Activated CD8-positive, alpha-beta memory T cell treated with anti-CD3 and anti-CD28 coated beads for 4 hours (primary cell): ENCODE measurements at regions not wholly inside any gene's neighbourhood (a gene's known extent, or its start where the extent isn't known, plus 50 kb on each side); places are given as distances from the start of the nearest gene placed in this dataset.
"Not testable (repeated sequence)": the region's sequence is repeated elsewhere in the genome, so short reads cannot be mapped to it uniquely, and the experiment has no call there.

Experiments
- DNase-seq, 2 donors: peaks; one replicate each; pipeline ENCODE4 v3.0.0-alpha.2; 2020; ENCODE audit warnings: low read depth in 2 of 2

DNA sequence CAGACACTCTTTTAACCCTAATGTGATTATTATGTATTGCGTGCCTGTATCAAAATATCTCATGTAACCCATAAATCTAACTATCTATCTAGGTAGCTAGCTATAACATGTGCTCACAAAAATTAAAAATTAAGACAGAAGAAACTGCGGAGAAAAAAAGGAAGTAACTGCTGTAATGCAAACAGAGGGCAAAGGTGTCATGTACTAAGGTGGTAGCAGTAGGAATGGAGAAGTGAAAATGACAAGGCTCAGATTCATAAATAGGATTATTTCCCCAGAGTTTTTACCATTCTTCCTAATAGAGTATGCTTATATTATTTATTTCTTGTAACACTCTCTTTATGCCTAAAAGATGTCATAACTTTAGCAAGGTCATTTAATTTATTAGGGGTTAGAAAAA, 1527.5 kb upstream of the C9orf72 start:
- DNase-seq = no peak

DNA sequence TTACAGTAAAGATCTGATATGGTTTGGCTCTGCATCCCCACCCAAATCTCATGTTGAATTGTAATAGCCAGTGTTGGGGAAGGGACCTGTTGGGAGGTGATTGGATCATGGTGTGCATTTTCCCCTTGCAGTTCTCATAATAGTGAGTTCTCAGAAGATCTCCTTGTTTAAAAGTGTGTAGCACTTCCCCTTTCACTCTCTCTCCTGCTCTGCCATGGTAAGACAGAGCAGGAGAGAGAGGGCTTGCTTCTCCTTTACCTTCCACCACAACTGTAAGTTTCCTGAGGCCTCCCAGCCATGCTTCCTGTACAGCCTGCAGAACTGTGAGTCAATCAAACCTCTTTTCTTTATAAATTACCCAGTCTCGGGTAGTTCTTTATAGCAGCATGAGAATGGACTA, 1530.9 kb upstream of the C9orf72 start:
- DNase-seq = not testable (repeated sequence)

DNA sequence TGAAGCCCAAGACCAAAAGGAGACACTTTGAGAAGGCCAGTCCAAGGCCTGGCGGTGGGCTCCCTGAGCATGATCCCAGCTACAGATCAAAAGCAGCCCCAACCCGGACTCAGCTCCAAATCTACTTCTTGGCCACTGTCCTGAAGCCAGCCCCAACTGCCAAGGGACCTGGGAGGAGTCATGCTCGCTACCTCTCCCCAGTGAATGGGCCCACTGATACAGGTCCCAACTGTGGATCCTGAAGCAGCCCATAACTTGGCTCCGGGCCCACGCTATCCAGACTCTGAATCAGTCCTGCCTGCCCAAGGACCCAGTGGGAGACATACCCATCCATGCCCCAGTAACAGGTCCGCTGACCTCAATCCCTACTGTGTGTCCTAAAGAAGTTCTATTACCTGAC, 1545.3 kb upstream of the C9orf72 start:
- DNase-seq = no peak

DNA sequence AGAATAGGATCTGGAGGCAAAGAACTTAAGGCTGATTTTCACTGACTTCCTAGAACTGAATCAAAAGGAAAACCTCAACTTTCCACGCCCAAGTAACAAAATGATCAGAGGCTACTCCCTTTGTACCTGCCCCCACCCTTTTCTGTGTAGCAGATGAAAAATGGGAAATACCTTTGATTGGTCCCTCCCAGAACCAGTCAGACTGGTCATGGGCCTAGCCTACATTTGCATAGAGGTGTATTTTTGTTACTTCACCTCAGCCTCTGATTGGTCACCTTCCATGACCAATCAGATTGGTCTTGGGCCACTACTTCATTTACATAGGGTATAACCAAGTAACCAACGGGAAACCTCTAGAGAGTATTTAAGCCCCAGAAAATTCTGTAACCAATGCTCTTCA, 1553.5 kb upstream of the C9orf72 start:
- DNase-seq = no peak

DNA sequence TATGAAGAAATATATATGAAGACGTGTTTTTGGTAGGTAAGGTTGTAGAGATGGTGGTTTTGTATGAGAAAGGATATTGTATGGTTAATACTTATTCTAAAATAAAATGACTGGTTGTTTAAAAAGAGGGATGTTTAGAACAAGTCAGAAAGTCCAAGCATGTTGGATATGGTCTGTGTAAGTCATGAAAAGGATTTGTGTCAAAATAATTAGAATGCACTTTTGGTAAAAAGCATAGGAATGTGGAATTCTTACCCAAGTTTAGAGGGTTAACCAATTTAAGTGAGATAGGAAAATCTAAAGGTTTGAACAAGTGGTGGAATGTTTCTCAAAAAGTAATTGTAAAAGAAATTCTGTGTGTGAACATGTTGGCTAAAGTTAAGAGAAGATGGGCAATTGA, 1556.5 kb upstream of the C9orf72 start:
- no peak for DNase-seq

DNA sequence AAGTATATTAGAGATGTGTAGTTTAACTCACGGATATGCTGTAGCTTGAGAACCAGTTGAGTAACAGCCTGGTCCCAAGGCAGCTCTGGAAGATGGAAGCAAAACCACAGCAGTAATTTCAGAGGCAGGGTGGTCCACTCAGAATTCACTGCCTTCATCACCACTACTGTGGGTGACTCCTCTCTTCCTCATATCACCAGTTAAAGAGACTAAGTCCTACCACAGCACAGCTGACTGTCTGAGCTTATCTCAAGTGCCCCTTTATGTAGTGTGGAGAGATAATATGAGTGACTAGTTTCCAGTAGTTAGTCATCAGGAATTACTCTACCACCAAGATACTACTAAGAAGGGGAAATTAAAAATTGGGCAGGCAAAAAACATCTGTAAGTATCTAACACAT, 1571.2 kb upstream of the C9orf72 start:
- no peak for DNase-seq

DNA sequence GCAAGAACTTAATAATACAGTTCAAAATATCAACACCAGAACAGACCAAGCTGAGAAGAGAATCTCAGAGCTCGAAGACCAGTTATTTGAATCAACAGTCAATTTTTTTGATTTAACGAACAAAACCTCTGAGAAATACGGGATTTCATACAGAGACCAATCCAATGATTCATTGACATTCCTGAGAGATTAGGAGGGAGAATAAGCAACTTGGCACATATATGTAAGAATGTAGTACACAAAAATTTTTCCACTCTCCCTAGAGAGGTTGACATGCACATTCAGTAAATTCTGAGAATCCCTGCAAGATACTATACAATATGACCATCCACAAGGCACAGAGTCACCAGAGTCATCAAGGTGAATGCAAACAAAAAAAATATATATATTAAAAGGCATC, 1577.3 kb upstream of the C9orf72 start:
- no peak for DNase-seq

DNA sequence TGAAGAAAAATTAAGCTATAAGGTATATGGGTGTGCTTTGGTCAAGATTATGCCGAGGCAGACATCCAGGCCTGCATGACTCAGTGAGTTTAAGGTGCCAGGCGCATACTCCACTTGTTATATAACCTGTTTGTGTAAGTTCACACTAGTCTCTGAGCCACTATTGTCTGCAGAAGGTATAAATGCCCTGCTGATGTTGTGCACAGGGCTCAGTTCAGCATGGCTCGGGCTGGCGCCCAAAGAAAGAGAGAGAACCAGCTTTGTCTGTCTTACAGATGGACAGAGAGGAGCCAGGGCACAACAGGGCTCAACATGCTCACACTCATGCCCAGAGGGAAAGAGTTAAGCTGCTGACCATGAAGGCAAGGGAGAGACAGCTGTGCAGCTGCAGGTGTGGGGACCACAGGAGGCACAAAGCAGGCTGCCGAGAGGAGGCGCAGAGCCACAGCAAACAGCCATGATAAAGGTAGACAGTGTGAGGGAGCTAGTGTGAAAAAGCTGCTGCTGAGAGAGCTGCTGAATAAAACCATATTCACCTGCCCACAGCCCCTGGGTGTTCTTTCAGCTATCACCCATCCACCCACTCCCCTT, 1587.6 kb upstream of the C9orf72 start:
- no peak for DNase-seq

DNA sequence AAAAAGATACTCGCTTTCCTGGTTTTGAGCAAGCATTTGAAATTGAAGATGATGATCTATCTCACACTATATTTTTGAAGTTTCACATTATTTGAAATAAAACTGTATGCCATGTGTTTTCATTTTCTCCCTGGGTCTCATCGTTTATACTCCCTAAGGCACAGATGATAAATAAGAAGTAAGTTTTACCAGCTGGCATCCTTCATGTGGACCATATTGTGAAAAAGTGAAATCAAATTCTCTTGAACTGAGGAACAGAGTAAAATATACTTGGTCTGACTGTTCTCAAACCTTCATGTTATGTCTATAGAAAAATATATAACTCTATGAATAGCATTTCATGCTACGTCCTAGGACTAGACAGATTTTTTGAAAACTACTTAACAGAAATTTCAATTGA, 1600.9 kb upstream of the C9orf72 start:
- DNase-seq = no peak

DNA sequence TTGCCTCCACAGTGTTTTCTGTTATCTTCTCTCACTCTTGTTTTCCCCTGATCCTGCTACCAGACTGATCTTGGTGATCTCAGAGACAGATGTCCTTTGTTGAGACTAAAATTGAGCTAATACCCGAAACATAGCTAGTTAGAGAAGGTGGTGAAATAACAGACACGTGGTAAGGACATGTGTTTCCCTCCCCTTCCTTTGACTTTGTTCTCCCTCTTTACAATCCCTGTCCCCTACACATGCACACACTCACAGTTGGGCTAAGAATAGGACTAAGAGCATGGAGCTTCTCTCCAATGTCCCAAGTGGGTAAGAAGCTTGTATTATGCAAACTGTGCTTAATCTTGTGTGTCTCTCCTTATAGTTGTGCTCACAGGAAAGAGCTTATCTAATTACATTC, 1603.0 kb upstream of the C9orf72 start:
- DNase-seq = no peak

DNA sequence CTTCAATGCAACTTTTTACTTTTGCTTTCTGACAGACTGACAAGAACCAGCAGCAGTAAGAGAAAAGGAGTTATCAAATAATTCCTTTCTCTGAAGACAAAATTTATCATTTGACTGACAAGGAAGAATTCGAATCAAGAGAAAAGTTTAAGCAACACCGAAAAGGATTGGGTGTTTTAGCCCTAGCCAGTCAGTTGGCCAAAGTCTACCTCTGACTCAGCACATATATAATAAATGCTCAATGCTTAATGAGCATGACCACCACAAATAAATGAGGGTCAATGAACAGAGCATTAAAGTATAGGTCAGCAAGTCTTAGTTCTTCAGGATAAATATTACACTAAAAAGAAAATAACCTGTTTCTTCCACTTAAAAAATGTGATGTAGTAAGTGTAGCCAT, 1603.5 kb upstream of the C9orf72 start:
- DNase-seq = no peak

DNA sequence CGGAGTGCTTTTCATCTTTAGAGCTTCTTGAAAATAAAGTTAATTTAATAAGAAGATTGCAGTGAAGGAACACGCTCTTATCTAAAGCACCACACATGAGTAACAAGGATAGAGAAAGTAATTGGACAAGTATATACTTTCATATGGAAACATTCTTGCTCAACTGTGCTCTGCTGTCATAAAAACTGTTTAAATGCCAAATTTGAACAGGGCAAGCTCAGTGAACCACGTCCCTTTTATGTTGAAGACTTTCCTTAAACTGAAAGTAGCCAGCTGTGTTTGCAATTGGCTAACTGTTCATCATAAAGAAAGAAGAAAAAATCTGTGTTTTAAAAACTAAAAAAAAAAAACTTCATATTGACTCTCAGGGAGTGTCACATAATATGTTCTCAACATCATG, 1610.7 kb upstream of the C9orf72 start:
- DNase-seq = no peak

DNA sequence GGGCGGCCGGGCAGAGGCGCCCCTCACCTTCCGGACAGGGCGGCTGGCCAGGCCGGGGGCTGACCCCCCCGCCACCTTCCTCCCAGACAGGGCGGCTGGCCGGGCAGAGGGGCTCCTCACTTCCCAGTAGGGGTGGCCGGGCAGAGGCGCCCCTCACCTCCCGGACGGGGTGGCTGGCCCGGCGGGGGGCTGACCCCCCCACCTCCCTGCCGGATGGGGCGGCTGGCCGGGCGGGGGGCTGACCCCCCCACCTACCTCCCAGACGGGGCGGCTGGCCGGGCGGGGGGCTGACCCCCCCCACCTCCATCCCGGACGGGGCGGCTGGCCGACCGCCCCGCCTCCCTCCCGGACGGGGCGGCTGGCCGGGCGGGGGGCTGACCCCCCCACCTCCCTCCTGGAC, 1615.5 kb upstream of the C9orf72 start:
- DNase-seq = not testable (repeated sequence)

DNA sequence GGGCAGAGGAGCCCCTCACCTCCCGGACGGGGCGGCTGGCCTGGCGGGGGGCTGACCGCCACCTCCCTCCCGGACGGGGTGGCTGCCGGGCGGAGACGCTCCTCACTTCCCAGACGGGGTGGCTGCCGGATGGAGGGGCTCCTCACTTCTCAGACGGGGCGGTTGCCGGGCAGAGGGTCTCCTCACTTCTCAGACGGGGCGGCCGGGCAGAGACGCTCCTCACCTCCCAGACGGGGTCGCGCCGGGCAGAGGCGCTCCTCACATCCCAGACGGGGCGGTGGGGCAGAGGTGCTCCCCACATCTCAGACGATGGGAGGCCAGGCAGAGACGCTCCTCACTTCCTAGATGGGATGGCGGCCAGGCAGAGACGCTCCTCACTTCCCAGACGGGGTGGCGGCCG, 1615.9 kb upstream of the C9orf72 start:
- DNase-seq = not testable (repeated sequence)

DNA sequence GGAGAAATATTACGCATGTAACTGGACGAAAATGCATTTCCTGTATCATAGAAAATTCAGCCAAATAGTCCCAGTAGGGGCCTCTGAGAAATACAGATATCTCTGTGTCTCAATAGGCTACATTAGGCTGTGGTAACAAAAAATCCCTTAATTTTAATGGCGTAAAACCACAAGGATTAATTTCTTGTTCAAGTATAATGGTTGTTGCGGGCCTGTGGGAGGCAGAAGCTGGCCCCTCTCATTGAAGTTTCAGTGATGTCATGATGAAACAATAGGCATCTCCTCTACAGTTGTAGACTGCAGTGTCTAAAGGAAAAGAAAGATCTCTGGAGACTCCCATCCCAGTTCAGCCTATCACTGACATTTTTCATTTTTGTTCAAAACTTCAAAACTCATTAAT, 1625.6 kb upstream of the C9orf72 start:
- no peak for DNase-seq

DNA sequence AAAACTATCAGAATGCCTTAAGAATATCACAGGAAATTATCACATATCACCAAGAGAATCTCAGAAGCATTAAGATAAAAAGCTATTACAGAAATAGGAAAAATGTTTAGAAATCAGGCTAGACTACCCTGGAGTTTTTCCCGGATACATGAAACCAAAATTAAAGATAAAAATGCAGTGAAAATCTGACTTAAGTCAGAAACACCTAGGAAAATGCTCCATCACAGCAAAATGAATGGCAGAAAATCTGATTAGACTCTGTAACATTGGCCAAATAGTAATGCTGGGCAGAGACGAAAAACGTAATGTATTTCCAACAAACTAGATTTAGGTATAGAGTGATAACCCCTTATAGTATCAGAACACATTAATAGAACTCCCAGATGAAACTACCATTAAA, 1626.7 kb upstream of the C9orf72 start:
- no peak for DNase-seq

DNA sequence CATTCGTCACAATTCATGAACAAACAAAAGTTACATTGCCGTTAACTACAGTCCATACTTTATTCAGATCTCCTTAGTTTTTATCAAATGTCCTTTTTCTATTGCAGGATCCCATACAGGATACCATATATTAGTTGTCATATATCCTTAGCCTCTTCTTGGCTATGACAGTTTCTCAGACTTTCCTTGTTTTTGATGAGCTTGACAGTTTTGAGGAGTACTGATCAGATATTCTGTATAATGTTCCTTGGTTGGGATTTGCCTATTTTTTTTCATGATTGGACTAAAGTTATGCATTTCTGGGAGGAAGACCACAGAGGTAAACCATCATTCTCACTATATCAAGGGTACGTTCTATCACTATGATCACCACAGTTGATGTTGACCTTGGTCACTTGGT, 1627.4 kb upstream of the C9orf72 start:
- no peak for DNase-seq

DNA sequence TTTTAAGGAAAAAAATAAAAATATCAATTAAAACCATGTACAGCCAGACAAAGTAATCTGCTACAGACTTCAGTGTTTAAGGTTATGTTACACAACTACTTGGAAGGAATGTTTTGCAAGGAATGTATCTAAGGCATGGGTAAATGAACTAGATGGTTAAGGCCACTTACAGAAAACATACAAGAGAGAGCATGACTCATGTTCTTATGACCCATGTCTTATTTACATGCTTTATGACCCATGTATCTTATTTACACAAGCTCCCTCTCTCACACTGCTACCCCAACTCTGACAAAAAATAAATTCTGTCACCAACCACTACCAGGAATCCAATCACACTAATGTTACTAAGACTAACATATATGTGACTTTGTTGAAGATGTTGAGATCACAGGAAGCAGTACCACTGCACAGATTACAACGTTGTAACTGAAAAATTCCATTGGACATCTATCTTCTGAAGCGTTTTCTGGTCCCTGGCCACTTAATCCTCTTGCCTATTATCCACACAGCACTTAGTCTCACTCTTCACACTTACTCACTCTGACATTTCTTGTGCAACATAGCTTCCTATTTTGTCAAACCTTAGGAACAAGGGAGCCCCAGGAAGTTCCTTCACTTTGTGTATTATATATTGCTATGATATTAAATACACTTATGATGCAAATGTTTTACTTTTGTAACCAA, 1630.1 kb upstream of the C9orf72 start:
- DNase-seq = no peak

DNA sequence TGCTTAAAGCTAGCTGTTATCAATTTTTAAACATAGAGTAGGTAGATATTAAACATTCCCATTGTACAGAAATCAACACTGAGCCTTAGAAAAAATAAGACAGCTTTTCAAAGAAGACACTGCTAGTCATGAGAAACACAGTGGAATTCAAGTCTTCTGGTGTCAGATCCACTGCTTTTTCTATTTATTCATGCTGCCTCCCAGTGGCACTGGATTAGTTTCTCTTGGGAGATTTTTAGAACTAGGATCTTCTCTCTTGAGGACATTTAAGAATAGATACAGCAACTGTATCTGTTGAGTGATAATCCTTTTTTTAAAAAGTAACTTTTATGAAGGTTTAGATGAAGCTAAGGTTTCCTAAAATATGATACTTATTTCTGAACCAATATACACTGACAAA, 1635.4 kb upstream of the C9orf72 start:
- no peak for DNase-seq

DNA sequence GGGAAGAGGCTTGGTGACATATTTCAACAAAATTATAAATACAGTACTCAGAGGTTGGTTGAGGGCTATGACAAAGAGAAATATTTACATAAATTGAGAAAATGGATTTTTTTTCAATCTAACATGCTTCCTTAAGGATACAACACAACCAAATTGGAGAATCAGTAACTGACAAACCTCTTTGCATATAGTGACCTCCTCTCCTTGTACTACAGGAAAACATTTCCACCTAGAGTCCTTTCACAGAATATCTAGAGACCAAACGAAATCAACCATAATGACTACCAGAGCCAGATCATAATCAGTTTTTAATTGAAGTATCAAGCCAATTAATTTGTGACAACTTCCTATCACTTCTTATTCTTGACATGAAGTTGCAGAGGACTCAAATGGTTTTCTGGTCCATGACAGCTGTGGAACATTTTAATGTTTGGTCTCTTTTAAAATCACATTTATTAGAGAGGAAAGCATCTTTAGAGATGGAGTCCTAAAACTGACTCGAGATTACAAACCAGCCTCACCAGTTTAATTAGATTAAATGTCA, 1636.5 kb upstream of the C9orf72 start:
- DNase-seq = no peak

DNA sequence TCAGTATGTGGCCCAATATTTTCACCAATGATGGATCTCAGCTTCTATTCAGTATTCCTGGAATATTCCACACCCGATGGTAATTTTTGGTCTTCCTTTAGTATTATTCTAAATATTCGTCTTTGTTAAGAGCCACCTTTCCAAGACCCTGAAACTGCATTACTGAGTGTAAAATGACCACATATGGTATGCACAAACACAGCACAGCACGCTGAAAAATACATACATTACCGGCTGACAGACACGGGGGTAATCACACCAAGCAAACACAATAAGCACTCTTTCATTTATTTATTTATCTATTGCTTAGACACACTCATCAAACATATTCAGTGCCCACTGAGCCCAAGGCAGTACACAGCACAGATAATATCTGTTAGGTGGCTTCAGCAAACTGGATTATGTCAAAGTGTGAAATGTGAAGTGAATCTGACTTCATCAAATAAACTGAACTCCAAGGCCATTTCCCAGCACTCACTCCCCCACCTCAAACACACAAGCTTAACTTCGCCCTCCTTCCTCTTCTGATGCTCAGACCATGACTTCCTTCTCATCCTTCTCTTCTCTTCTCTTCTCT, 1637.8 kb upstream of the C9orf72 start:
- no peak for DNase-seq

DNA sequence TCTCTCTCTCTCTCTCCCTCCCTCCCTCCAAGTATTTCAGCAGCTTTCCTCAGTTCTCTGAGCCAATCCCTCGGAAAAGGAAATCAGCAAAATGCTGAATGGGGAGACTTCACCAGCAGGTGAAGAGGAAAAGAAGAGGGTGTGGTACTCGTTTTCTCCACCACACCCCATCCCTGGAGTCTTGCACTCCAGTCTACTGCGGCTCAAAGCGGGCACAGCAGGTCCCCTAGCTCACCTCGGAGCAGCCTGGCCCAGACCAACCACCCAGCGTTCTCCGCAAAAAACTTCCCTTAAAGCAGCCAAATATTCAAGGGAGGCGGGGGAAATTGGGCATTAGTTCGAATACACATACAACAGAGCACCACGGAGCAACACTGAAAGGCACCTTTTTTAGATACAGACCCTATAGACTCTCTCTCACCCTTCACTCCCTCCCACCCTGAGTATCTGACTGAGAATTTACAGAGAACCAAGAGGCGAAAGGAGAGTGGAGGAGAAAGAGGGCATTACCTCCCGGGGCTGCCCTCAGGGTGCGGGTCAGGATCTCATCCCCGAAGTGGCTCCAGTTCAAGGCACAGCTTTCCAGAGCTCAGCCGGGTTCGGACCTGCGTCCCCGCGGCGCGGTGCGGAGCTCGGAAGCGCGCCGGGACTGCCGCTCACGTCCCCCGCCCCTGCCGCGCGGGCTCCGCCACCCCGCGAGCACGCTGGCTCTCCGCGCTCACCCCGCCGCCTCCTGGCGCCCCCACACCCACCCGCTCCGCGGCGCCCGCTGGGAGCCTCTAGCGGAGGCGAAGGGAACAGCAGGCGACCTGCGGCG, 1638.5 kb upstream of the C9orf72 start:
- DNase-seq = no peak
